ENCODE measurements at regions not wholly inside any gene's neighbourhood (a gene's known extent, or its start where the extent isn't known, plus 50 kb on each side); places are given as distances from the start of the nearest gene placed in this dataset.

- in situ Hi-C loops (cut with HindIII; ENCODE audit: low pct_ligation_motif_present, low sequenced_read_pairs), result no loop called here
- DNase-seq, result no peak
- TF ChIP-seq CTCF (IDR thresholded peaks at IDR 0.05; ENCODE audit: low read depth, low read length, missing control alignments), result no peak
- Histone ChIP-seq H3K27ac (no peak overlapping the region), H3K36me3 (replicated peaks) (no peaks in the 10 kb centered on the region), H3K4me3 (ENCODE audit: low read depth, low read length) (no peak overlapping the region), H3K27me3 (replicated peaks) (no peaks in the 10 kb centered on the region)
These were observed 234.7 kb downstream of the MAN2A1 start for GRCh38 chr5:109924237-109925107.

- TF ChIP-seq CTCF (IDR thresholded peaks at IDR 0.05; ENCODE audit: low read depth, low read length, missing control alignments), result no peak
- in situ Hi-C loops (cut with HindIII; ENCODE audit: low pct_ligation_motif_present, low sequenced_read_pairs), result no loop called here
- no peak overlapping the region for H3K4me3 ChIP-seq (ENCODE audit: low read depth, low read length)
- no peak for DNase-seq
- no peaks in the 10 kb centered on the region for H3K27me3 ChIP-seq (replicated peaks)
- no peaks in the 10 kb centered on the region for H3K36me3 ChIP-seq (replicated peaks)
- no peak overlapping the region for H3K27ac ChIP-seq
These were observed 237.9 kb downstream of the MAN2A1 start for GRCh38 chr5:109927639-109928038.

- no peak for DNase-seq
These were observed 238.3 kb downstream of the MAN2A1 start for GRCh38 chr5:109928046-109928445.

GRCh38 chr5:109928811-109929210 lies 239.1 kb downstream of the MAN2A1 start:
- in situ Hi-C loops (cut with HindIII; ENCODE audit: low pct_ligation_motif_present, low sequenced_read_pairs), result no loop called here
- no peak for TF ChIP-seq CTCF (IDR thresholded peaks at IDR 0.05; ENCODE audit: low read depth, low read length, missing control alignments)
- Histone ChIP-seq H3K4me3 (ENCODE audit: low read depth, low read length) (no peak overlapping the region), H3K27me3 (replicated peaks) (no peaks in the 10 kb centered on the region), H3K27ac (no peak overlapping the region), H3K36me3 (replicated peaks) (no peaks in the 10 kb centered on the region)
- DNase-seq, result no peak

More at GRCh38 chr5:109928046-109928445, 238.3 kb downstream of the MAN2A1 start:
- Histone ChIP-seq H3K4me3 (ENCODE audit: low read depth, low read length) (no peak overlapping the region), H3K27me3 (replicated peaks) (no peaks in the 10 kb centered on the region), H3K36me3 (replicated peaks) (no peaks in the 10 kb centered on the region), H3K27ac (no peak overlapping the region)
- in situ Hi-C loops (cut with HindIII; ENCODE audit: low pct_ligation_motif_present, low sequenced_read_pairs), result no loop called here
- TF ChIP-seq CTCF (IDR thresholded peaks at IDR 0.05; ENCODE audit: low read depth, low read length, missing control alignments), result no peak

- Histone ChIP-seq H3K36me3 (replicated peaks) (no peaks in the 10 kb centered on the region), H3K4me3 (ENCODE audit: low read depth, low read length) (no peak overlapping the region), H3K27me3 (replicated peaks) (no peaks in the 10 kb centered on the region), H3K27ac (no peak overlapping the region)
- no peak for DNase-seq
- TF ChIP-seq CTCF (IDR thresholded peaks at IDR 0.05; ENCODE audit: low read depth, low read length, missing control alignments), result no peak
- in situ Hi-C loops (cut with HindIII; ENCODE audit: low pct_ligation_motif_present, low sequenced_read_pairs), result no loop called here
These were observed 239.6 kb downstream of the MAN2A1 start for GRCh38 chr5:109929376-109929775.

All from brain microvascular endothelial cell (primary cell).